H1 (cell line): ENCODE measurements at regions not wholly inside any gene's neighbourhood (a gene's known extent, or its start where the extent isn't known, plus 50 kb on each side); places are given as distances from the start of the nearest gene placed in this dataset.

Experiments
- CTCF ChIA-PET: fragments of 300-600 bp; sonication (Branson Sonifier 250); formaldehyde crosslinking; loops from one replicate; lab custom pipeline; 2021; ENCODE audit not compliant: partially characterized antibody; lab: Charles Lee
- POLR2A ChIA-PET: fragments of 300-600 bp; sonication (Branson Sonifier 250); formaldehyde crosslinking; loops from one replicate; lab custom pipeline; 2021; ENCODE audit warnings: inconsistent platforms; ENCODE audit not compliant: partially characterized antibody; lab: Charles Lee
- DNase-seq, 2 experiments: peaks; one replicate each; pipeline versions ENCODE4 v3.0.0 to v3.0.0-alpha.2; 2010 to 2022; ENCODE audit warnings: low spot score in 2 of 2, low read depth in 1 of 2, mixed read lengths in 1 of 2
- FAIRE-seq: peaks from 2 replicates; lab custom pipeline; 2011; peaks lifted over from hg19 to GRCh38; lab: Jason Lieb, UNC
- H2AFZ ChIP-seq: 2 replicates; pipeline ENCODE4 v1.8.1; 2012; ENCODE audit warnings: low read length, inconsistent platforms
- H2AK5ac ChIP-seq: 2 replicates; pipeline ENCODE4 v1.6.1; 2013; ENCODE audit warnings: low read depth, low read length
- H2BK120ac ChIP-seq: replicated peaks from 2 replicates; pipeline ENCODE3; 2013; ENCODE audit warnings: low read depth, low read length, inconsistent platforms
- H2BK12ac ChIP-seq: 2 replicates; pipeline ENCODE4 v1.6.1; 2013; ENCODE audit warnings: low read depth, low read length
- H2BK15ac ChIP-seq: 2 replicates; pipeline ENCODE4 v1.6.1; 2013; ENCODE audit warnings: low read length
- H2BK20ac ChIP-seq: 2 replicates; pipeline ENCODE4 v1.6.1; 2013; ENCODE audit warnings: low read length
- H2BK5ac ChIP-seq: 2 replicates; pipeline ENCODE4 v1.6.1; 2013; ENCODE audit warnings: low read depth, low read length
- H3K14ac ChIP-seq: 2 replicates; pipeline ENCODE4 v1.6.1; 2013; ENCODE audit warnings: inconsistent platforms; ENCODE audit not compliant: insufficient read length
- H3K18ac ChIP-seq: 2 replicates; pipeline ENCODE4 v1.6.1; 2013; ENCODE audit warnings: low read length; ENCODE audit errors: extremely low read depth
- H3K23ac ChIP-seq: 2 replicates; pipeline ENCODE4 v1.6.1; 2013; ENCODE audit warnings: inconsistent platforms; ENCODE audit not compliant: insufficient read length
- H3K23me2 ChIP-seq: 2 replicates; pipeline ENCODE4 v1.6.1; 2013; ENCODE audit warnings: low read depth, low read length
- H3K27ac ChIP-seq: 2 replicates; pipeline ENCODE4 v1.6.1; 2011; ENCODE audit warnings: low read depth, low read length, inconsistent platforms
- H3K27me3 ChIP-seq, 4 experiments: replicated peaks in 1 of 4; 1 replicate in 1 of 4; 2 replicates in 3 of 4; pipeline versions ENCODE4 v1.6.1 to v1.8.1; 2011 to 2013; ENCODE audit warnings: low read length in 3 of 4, mild to moderate bottlenecking in 3 of 4, inconsistent platforms in 2 of 4, mixed read lengths in 2 of 4, moderate library complexity in 1 of 4; ENCODE audit not compliant: control insufficient read depth in 3 of 4, insufficient read depth in 3 of 4; ENCODE audit errors: extremely low read depth in 1 of 4
- H3K36me3 ChIP-seq, 4 experiments: 2 replicates each; pipeline versions ENCODE4 v1.6.1 to v1.8.1; 2011 to 2013; ENCODE audit warnings: mild to moderate bottlenecking in 4 of 4, low read length in 3 of 4, moderate library complexity in 2 of 4, control low read depth in 1 of 4, inconsistent platforms in 1 of 4; ENCODE audit not compliant: insufficient read depth in 4 of 4, control insufficient read depth in 2 of 4
- H3K4ac ChIP-seq: replicated peaks from 2 replicates; pipeline ENCODE3; 2013; ENCODE audit warnings: low read length, low read depth, mixed read lengths, inconsistent platforms; ENCODE audit not compliant: insufficient read length
- H3K4me1 ChIP-seq, 4 experiments: replicated peaks in 1 of 4; 1 replicate in 1 of 4; 2 replicates in 3 of 4; pipeline versions ENCODE4 v1.6.1 to v1.8.1; 2011 to 2013; ENCODE audit warnings: low read length in 3 of 4, inconsistent platforms in 2 of 4, mixed read lengths in 1 of 4; ENCODE audit not compliant: insufficient read depth in 4 of 4, control insufficient read depth in 3 of 4
- H3K4me2 ChIP-seq, 2 experiments: 2 replicates each; pipeline versions ENCODE4 v1.6.1 to v1.8.1; 2011 to 2013; ENCODE audit warnings: low read depth in 2 of 2, low read length in 2 of 2, control low read depth in 1 of 2, inconsistent platforms in 1 of 2, mild to moderate bottlenecking in 1 of 2; ENCODE audit not compliant: insufficient read depth in 1 of 2
- H3K4me3 ChIP-seq, 4 experiments: fragments of 200-600, 300-600 bp in 1 of 4; sonication (generic), shearing (Covaris generic), sonication (Bioruptor Twin) in 1 of 4; 2 replicates each; pipeline versions ENCODE4 v1.5.1 to v1.8.1; 2011 to 2016; ENCODE audit warnings: low read length in 4 of 4, low read depth in 3 of 4, control low read depth in 2 of 4, inconsistent platforms in 2 of 4, mild to moderate bottlenecking in 2 of 4, mixed read lengths in 1 of 4, moderate library complexity in 1 of 4; ENCODE audit not compliant: insufficient read depth in 2 of 4; ENCODE audit errors: extremely low read depth in 1 of 4
- H3K56ac ChIP-seq: replicated peaks from 2 replicates; pipeline ENCODE3; 2013; ENCODE audit warnings: low read depth, mild to moderate bottlenecking, mixed read lengths, low read length, inconsistent platforms; ENCODE audit not compliant: insufficient read length
- H3K79me1 ChIP-seq: 2 replicates; pipeline ENCODE4 v1.6.1; 2013; ENCODE audit warnings: low read depth, low read length, control low read depth
- H3K79me2 ChIP-seq, 2 experiments: 2 replicates each; pipeline versions ENCODE4 v1.6.1 to v1.8.1; 2012 to 2013; ENCODE audit warnings: low read length in 2 of 2, mild to moderate bottlenecking in 2 of 2, inconsistent platforms in 1 of 2; ENCODE audit not compliant: insufficient read depth in 2 of 2, control insufficient read depth in 1 of 2
- H3K9ac ChIP-seq, 4 experiments: replicated peaks in 1 of 4; 1 replicate in 1 of 4; 2 replicates in 3 of 4; pipeline versions ENCODE4 v1.6.1 to v1.8.1; 2011 to 2013; ENCODE audit warnings: low read depth in 3 of 4, low read length in 3 of 4, control low read depth in 2 of 4, mild to moderate bottlenecking in 2 of 4, moderate library complexity in 2 of 4, inconsistent platforms in 1 of 4; ENCODE audit errors: extremely low read depth in 1 of 4
- H3K9me3 ChIP-seq, 2 experiments: 2 replicates each; pipeline versions ENCODE4 v1.6.1 to v1.8.1; 2012 to 2013; ENCODE audit warnings: mild to moderate bottlenecking in 2 of 2, moderate library complexity in 2 of 2, control low read depth in 1 of 2, inconsistent platforms in 1 of 2, low read depth in 1 of 2, low read length in 1 of 2, mixed read lengths in 1 of 2; ENCODE audit not compliant: insufficient read depth in 2 of 2
- H4K20me1 ChIP-seq, 2 experiments: replicated peaks in 1 of 2; 2 replicates each; pipeline versions ENCODE3 to v1.8.1; 2011 to 2013; ENCODE audit warnings: inconsistent platforms in 2 of 2, low read length in 2 of 2, mild to moderate bottlenecking in 1 of 2; ENCODE audit not compliant: insufficient read depth in 2 of 2, control insufficient read depth in 1 of 2
- H4K5ac ChIP-seq: 2 replicates; pipeline ENCODE4 v1.6.1; 2013; ENCODE audit warnings: low read length, low read depth, mixed read lengths, inconsistent platforms; ENCODE audit not compliant: insufficient read length
- H4K8ac ChIP-seq: 2 replicates; pipeline ENCODE4 v1.8.0; 2013; ENCODE audit warnings: mild to moderate bottlenecking, moderate library complexity, low read length, inconsistent platforms; ENCODE audit not compliant: insufficient read depth; ENCODE audit errors: extremely low read depth
- H4K91ac ChIP-seq: replicated peaks from 2 replicates; pipeline ENCODE3; 2013; ENCODE audit warnings: low read length, mixed read lengths, inconsistent platforms; ENCODE audit not compliant: insufficient read length
- ATF3 ChIP-seq: IDR thresholded peaks from 2 replicates; pipeline ENCODE4 v1.6.1; 2011; ENCODE audit warnings: low read depth, mild to moderate bottlenecking, low read length; ENCODE audit not compliant: insufficient read depth
- BACH1 ChIP-seq: IDR thresholded peaks from 2 replicates; pipeline ENCODE4 v1.6.1; 2012; ENCODE audit warnings: low read length, improper control_type of control experiment
- CHD2 ChIP-seq: IDR thresholded peaks from 2 replicates; pipeline ENCODE4 v1.6.1; 2012; ENCODE audit warnings: low read length, improper control_type of control experiment
- CTBP2 ChIP-seq: IDR thresholded peaks from 2 replicates; pipeline ENCODE4 v1.7.0; 2011; ENCODE audit warnings: borderline replicate concordance, mild to moderate bottlenecking, moderate library complexity, mixed read lengths, low read length; ENCODE audit not compliant: insufficient read depth, insufficient read length
- E2F6 ChIP-seq: IDR thresholded peaks from 2 replicates; pipeline ENCODE4 v1.6.1; 2012; ENCODE audit warnings: inconsistent platforms
- EZH2 ChIP-seq: fragments of 200-600 bp; sonication (generic); IDR thresholded peaks from 2 replicates; pipeline ENCODE4 v1.7.1; 2012; ENCODE audit warnings: low read depth, mild to moderate bottlenecking, moderate library complexity, low read length, inconsistent platforms; ENCODE audit not compliant: severe bottlenecking
- KDM4A ChIP-seq: IDR thresholded peaks from one replicate; pipeline ENCODE4 v1.7.1; 2012; ENCODE audit warnings: low read depth, mild to moderate bottlenecking, moderate library complexity, low read length, inconsistent platforms; ENCODE audit not compliant: severe bottlenecking
- MAFK ChIP-seq: IDR thresholded peaks from 2 replicates; pipeline ENCODE4 v1.6.1; 2012; ENCODE audit warnings: low read depth, mild to moderate bottlenecking, improper control_type of control experiment, low read length
- MAX ChIP-seq: IDR thresholded peaks from 2 replicates; pipeline ENCODE4 v1.6.1; 2012; ENCODE audit warnings: inconsistent platforms
- NRF1 ChIP-seq: IDR thresholded peaks from 2 replicates; pipeline ENCODE4 v1.6.1; 2011; ENCODE audit warnings: mild to moderate bottlenecking, low read depth, low read length, improper control_type of control experiment
- POLR2AphosphoS5 ChIP-seq: IDR thresholded peaks from 2 replicates; pipeline ENCODE4 v1.6.1; 2011; ENCODE audit warnings: low read depth, low read length
- RNF2 ChIP-seq: fragments of 200-900, 300-1000 bp; sonication (generic); IDR thresholded peaks from 2 replicates; pipeline ENCODE4 v1.7.1; 2016; ENCODE audit warnings: borderline replicate concordance, low read depth, mild to moderate bottlenecking, antibody characterized with exemption, low read length; ENCODE audit not compliant: poor library complexity, severe bottlenecking; ENCODE audit errors: missing control alignments
- SIX5 ChIP-seq: IDR thresholded peaks from 2 replicates; pipeline ENCODE4 v1.6.1; 2011; ENCODE audit warnings: mild to moderate bottlenecking, low read depth, low read length
- SUZ12 ChIP-seq: fragments of 200-600 bp; sonication (generic); IDR thresholded peaks from 2 replicates; pipeline ENCODE4 v1.6.1; 2012; ENCODE audit warnings: mild to moderate bottlenecking, inconsistent platforms, low read length, moderate library complexity, mixed read lengths
- TAF1 ChIP-seq: IDR thresholded peaks from 2 replicates; pipeline ENCODE4 v1.6.1; 2011; ENCODE audit warnings: mild to moderate bottlenecking, low read depth, low read length

- Histone ChIP-seq H2AFZ (no peak overlapping the region), H4K20me1 (no peaks in the 10 kb centered on the region), H2BK20ac (no peak overlapping the region), H3K18ac (no peak overlapping the region), H3K9me3 (no peaks in the 10 kb centered on the region), H2BK15ac (no peak overlapping the region), H3K79me1 (no peaks in the 10 kb centered on the region), H4K8ac (no peak overlapping the region), H3K9ac (no peak overlapping the region), H2AK5ac (no peak overlapping the region), H3K79me2 (no peaks in the 10 kb centered on the region), H3K4me1 (no peaks in the 10 kb centered on the region), H3K23me2 (no peaks in the 10 kb centered on the region), H3K4ac (no peak overlapping the region), H3K23ac (no peak overlapping the region), H2BK120ac (no peak overlapping the region), H3K4me2 (no peak overlapping the region), H2BK12ac (no peak overlapping the region), H3K4me3 (no peak overlapping the region), H3K27me3 (no peaks in the 10 kb centered on the region), H3K14ac (no peak overlapping the region), H3K56ac (no peak overlapping the region), H4K91ac (no peak overlapping the region), H4K5ac (no peak overlapping the region), H3K27ac (no peak overlapping the region), H2BK5ac (no peak overlapping the region), H3K36me3 (no peaks in the 10 kb centered on the region)
- DNase-seq (no peak), FAIRE-seq (no peak)
- POLR2A ChIA-PET = no interaction called here
- CTCF ChIA-PET = no interaction called here
- no peak for TF ChIP-seq ATF3
- no peak for TF ChIP-seq KDM4A
- TF ChIP-seq E2F6 = no peak
- no peak for TF ChIP-seq MAFK
- TF ChIP-seq SIX5 = no peak
- no peak for TF ChIP-seq CHD2
- TF ChIP-seq SUZ12 = no peak
- no peak for TF ChIP-seq BACH1
- no peak for TF ChIP-seq EZH2
- no peak for TF ChIP-seq TAF1
- TF ChIP-seq CTBP2 = no peak
- no peak for TF ChIP-seq NRF1
- no peak for TF ChIP-seq RNF2
- no peak for TF ChIP-seq MAX
- no peak for TF ChIP-seq POLR2AphosphoS5
Measured at GRCh38 chr5:128615578-128615977, 77.5 kb upstream of the FBN2 start.
